ENCODE measurements at regions not wholly inside any gene's neighbourhood (a gene's known extent, or its start where the extent isn't known, plus 50 kb on each side); places are given as distances from the start of the nearest gene placed in this dataset.

- TF ChIP-seq CTCF (IDR thresholded peaks at IDR 0.05; ENCODE audit: low read depth, low read length), result no peak
- in situ Hi-C loops (cut with HindIII; ENCODE audit: low sequenced_read_pairs), result no loop called here
- DNase-seq (ENCODE audit: low read depth, low spot score), result no peak
- no peak overlapping the region for H3K4me3 ChIP-seq (ENCODE audit: low read depth, low read length)
Observed at GRCh38 chr5:2588850-2589501, 162.5 kb downstream of the IRX2 start.

DNA sequence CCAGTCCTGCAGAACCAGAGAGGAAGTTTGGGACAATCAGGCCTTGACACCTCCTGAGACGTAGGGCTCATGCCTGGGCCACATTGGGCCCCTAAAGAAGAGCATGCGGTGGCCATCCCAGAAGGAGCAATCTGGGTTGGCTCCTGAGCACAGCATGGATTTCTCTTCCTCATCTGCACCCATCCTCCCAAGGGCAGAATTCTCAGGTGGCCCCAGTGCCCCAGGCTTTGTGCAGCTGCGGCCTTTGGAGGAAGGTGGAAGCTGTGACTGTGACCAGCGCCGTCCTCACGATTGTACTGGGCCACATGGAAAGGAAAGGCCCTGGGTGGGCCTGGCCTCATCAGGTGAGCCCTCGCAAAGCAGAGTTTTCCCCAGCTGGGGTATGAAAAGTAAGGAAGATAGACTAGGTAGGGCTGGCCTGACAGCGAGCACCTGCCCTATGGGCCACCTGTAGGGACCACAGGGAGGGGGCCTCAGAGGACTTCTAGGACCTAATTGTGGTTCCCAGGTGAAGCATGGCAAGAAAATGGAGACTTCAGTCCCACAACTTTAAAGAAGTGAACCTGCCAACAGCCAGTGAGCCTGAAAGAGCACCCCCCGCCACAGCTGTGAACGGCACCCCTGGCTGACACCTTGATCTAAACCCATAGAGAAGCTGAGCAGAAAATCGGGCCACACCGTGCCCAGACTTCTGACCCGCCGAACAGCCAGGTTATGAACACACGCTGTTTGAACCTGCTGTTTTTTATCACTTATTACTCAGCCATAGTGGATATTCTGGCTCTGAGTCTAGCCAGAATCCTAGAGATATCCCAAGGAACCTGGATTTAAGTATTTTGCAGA lies 164.1 kb downstream of the IRX2 start:
- no peak for DNase-seq (ENCODE audit: low read depth, low spot score)
- no peak for TF ChIP-seq CTCF (IDR thresholded peaks at IDR 0.05; ENCODE audit: low read depth, low read length)
- in situ Hi-C loops (cut with HindIII; ENCODE audit: low sequenced_read_pairs), result no loop called here
- no peak overlapping the region for H3K4me3 ChIP-seq (ENCODE audit: low read depth, low read length)

DNA sequence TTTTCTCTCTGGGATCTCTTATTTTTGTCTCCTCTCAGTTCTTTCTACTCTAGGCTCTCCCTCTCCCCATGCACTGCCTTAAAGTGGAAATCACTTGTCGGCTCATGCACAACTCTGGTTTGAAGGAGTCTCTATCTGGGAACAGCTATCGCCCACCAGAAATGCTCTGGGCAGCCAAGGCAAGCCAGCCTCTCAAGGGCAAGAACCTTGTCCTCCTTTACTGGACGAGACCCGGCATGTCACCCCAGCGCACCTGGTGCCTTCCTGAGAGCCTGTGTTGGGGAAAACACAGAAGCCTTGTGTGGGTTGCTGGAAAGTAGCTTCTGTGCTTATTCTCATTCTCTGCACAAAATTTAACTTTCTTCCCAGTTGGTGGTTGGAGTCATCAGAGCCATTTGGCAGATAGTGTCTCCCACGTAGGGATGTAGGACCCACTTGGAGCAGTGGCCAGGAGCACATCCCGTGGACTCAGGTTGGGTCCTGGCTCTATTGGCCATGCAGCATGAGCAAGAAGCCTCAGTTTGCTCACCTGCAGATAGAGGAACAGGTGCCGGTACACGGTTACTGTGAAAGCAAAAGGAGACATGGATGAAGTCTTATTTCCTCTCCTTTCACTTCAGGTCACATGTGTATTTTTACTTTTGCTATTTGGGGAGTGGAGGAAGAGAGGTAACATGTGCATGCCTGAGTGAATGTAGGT lies 165.3 kb downstream of the IRX2 start:
- in situ Hi-C loops (cut with HindIII; ENCODE audit: low sequenced_read_pairs), result no loop called here
- no peak for TF ChIP-seq CTCF (IDR thresholded peaks at IDR 0.05; ENCODE audit: low read depth, low read length)
- no peak overlapping the region for H3K4me3 ChIP-seq (ENCODE audit: low read depth, low read length)
- no peak for DNase-seq (ENCODE audit: low read depth, low spot score)

- H3K4me3 ChIP-seq (ENCODE audit: low read depth, low read length), result no peak overlapping the region
- no peak for DNase-seq (ENCODE audit: low read depth, low spot score)
- TF ChIP-seq CTCF (IDR thresholded peaks at IDR 0.05; ENCODE audit: low read depth, low read length), result no peak
- in situ Hi-C loops (cut with HindIII; ENCODE audit: low sequenced_read_pairs), result no loop called here
Observed at GRCh38 chr5:2584579-2585269, 166.8 kb downstream of the IRX2 start.

- DNase-seq (ENCODE audit: low read depth, low spot score), result no peak
- H3K4me3 ChIP-seq (ENCODE audit: low read depth, low read length), result no peak overlapping the region
- TF ChIP-seq CTCF (IDR thresholded peaks at IDR 0.05; ENCODE audit: low read depth, low read length), result no peak
- in situ Hi-C loops (cut with HindIII; ENCODE audit: low sequenced_read_pairs), result no loop called here
Observed at GRCh38 chr5:2582507-2582906, 169.0 kb downstream of the IRX2 start.

DNA sequence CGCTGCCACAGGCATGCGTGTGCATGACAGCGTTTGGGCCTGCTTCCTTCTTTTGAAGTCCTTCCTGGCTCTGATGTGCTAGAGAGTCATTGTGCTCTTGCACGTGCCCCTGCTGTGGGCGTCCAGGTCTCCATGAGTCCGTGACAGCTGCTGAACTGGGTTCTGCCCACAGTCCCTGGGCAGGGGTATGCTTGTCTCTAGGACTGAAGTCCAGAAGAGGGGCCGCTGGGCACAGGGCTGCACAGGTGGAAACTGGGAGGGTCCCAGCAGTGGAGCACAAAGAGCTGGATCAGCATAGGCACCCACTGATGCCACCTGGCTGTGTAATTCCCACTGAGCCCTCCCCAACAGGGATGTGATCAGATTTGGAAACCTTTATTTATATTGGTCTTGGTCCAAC lies 169.4 kb downstream of the IRX2 start:
- TF ChIP-seq CTCF (IDR thresholded peaks at IDR 0.05; ENCODE audit: low read depth, low read length), result no peak
- in situ Hi-C loops (cut with HindIII; ENCODE audit: low sequenced_read_pairs), result no loop called here
- H3K4me3 ChIP-seq (ENCODE audit: low read depth, low read length), result no peak overlapping the region
- DNase-seq (ENCODE audit: low read depth, low spot score), result no peak

All from astrocyte of the spinal cord (primary cell).